H1 (cell line): ENCODE measurements at regions not wholly inside any gene's neighbourhood (a gene's known extent, or its start where the extent isn't known, plus 50 kb on each side); places are given as distances from the start of the nearest gene placed in this dataset.

Experiments
- BACH1 ChIP-seq: IDR thresholded peaks from 2 replicates; pipeline ENCODE4 v1.6.1; 2012; ENCODE audit warnings: low read length, improper control_type of control experiment
- CHD7 ChIP-seq: fragments of 300-600 bp; sonication (generic); IDR thresholded peaks from 2 replicates; pipeline ENCODE4 v1.7.1; 2012; ENCODE audit warnings: low read length, moderate library complexity, mild to moderate bottlenecking, inconsistent platforms; ENCODE audit not compliant: insufficient replicate concordance
- FOSL1 ChIP-seq: IDR thresholded peaks from 2 replicates; pipeline ENCODE4 v1.6.1; 2011; ENCODE audit warnings: mild to moderate bottlenecking, low read depth, low read length, moderate library complexity; ENCODE audit not compliant: insufficient read depth
- HDAC2 ChIP-seq, 2 experiments: fragments of 300-600 bp in 1 of 2; sonication (generic) in 1 of 2; IDR thresholded peaks; 2 replicates each; pipeline ENCODE4 v1.6.1; 2011 to 2012; ENCODE audit warnings: low read depth in 2 of 2, low read length in 2 of 2, mild to moderate bottlenecking in 2 of 2, moderate library complexity in 2 of 2, borderline replicate concordance in 1 of 2, inconsistent platforms in 1 of 2
- SIRT6 ChIP-seq: IDR thresholded peaks from one replicate; pipeline ENCODE4 v1.7.1; 2012; ENCODE audit warnings: low read length, inconsistent platforms
- TAF1 ChIP-seq: IDR thresholded peaks from 2 replicates; pipeline ENCODE4 v1.6.1; 2011; ENCODE audit warnings: mild to moderate bottlenecking, low read depth, low read length
- YY1 ChIP-seq: IDR thresholded peaks from 2 replicates; pipeline ENCODE4 v1.6.1; 2011; ENCODE audit warnings: low read depth, mild to moderate bottlenecking, low read length

- TF ChIP-seq FOSL1: no peak
- no peak for TF ChIP-seq YY1
- no peak for TF ChIP-seq HDAC2 (IDR thresholded peaks at IDR 0.05; ENCODE audit: borderline replicate concordance in 1 of 2, low read depth in 2 of 2, low read length in 2 of 2)
- TF ChIP-seq BACH1: no peak
- TF ChIP-seq SIRT6: no peak
- TF ChIP-seq CHD7: no peak
- TF ChIP-seq TAF1: no peak
Observed at GRCh38 chr5:5066276-5067186, 73.6 kb upstream of the ADAMTS16 start (continued).
